ENCODE measurements at regions not wholly inside any gene's neighbourhood (a gene's known extent, or its start where the extent isn't known, plus 50 kb on each side); places are given as distances from the start of the nearest gene placed in this dataset.
"Not testable (repeated sequence)": the region's sequence is repeated elsewhere in the genome, so short reads cannot be mapped to it uniquely, and the experiment has no call there.

DNA sequence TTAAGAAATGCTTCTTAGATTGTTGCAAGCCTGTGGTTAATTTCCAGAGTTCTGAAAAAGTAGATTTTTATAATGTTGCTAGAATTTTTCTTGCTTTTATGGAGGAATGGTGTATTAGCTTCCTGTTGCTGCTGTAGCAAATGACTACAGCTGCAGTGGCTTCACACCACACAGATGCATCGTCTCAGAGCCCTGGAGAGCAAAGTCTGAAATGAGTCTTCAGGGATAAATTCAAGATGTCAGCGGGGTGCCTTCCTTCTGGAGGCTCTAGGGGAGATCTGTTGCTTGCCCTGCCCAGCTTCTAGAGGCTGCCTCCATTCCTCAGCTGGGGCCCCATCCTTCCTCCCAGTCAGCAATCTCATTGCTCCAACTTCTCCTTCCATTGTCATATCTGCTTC lies 187.8 kb downstream of the ZNF516 start:
- no peak for DNase-seq

DNA sequence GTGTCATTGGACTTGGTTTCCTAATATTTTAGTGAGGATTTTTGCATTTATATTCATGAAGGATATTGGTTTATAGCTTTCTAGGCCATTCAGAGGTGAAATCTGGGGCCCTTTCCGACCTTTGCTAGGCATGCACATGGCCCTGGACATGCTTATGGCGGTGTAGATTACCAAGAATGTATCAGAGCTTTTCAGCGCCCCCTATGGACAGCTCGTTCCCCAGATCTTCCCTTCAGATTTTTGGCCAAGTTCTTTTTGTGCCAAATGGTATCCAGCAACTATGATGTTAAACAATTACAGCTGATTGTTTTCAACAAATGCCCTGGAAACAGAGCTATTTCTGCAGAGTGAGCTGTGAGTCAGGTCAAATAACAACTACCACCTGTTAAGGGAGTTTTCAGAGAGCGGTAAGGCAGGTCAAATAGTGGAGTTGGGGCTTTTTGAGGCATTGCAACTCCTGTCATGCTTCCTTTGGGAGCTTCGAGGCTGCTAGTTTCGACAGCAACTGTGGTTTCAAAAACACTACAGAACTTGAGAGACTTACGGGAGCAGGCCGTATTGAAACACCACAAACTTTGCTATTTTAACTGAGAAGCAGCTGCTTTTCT lies 188.3 kb downstream of the ZNF516 start:
- no peak for DNase-seq

DNA sequence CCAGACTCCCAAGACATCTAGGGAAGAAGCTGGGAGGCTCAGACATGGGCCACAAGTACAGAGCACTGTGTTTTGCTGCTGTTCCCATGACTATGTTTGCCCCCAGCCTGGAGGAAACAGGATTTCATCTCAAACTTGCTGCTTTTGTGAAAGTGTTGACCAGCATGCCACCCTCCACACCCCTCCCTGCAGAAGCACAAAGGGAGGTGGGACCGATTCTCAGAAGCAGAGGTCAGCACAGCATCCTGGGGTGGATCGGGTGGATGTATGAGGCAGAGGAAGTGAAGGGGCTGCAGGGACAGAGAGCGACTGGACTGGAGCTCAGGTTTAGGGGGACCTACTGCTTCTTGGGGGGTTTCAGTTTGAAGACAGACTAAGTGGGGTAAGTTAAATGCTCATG lies 209.2 kb downstream of the ZNF516 start:
- DNase-seq = no peak

DNA sequence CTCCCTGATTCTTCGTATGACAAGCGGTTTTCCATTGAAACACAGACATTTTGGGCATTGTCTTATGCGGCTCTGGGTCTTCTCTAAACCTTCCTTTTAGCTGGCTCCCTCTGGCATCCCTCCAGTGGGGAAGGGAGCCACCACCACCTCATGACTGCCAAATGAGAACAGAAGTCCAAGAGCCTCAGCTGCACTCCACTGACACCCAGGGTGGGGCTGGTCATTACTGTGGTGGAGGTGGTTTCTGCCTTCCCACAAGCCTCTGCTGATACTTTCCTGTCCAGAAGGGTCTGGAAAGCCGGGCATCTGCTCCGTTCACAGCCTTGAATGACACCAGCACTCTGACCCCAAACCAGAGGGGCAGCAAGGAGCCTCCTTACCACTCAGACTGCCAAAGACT lies 213.5 kb downstream of the ZNF516 start:
- DNase-seq = no peak

DNA sequence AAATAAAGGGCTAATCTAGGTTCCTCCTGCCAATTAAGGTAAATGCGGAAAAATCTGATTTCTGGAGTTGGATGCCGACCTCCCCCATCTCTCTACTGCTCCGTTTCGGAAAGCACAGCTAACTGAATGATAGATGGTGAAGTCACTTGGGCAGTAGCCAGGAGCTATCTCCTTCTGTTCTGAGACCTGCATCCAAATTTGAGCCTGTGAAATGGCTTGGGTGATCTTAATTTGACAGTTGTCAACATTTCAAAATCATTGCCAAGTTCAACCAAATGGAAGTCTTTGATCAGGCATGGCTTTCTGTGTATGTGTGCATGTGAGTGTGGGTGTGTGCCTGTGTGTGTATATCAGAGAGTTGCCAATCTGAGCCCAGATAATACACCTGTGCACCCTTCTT lies 217.2 kb downstream of the ZNF516 start:
- no peak for DNase-seq

DNA sequence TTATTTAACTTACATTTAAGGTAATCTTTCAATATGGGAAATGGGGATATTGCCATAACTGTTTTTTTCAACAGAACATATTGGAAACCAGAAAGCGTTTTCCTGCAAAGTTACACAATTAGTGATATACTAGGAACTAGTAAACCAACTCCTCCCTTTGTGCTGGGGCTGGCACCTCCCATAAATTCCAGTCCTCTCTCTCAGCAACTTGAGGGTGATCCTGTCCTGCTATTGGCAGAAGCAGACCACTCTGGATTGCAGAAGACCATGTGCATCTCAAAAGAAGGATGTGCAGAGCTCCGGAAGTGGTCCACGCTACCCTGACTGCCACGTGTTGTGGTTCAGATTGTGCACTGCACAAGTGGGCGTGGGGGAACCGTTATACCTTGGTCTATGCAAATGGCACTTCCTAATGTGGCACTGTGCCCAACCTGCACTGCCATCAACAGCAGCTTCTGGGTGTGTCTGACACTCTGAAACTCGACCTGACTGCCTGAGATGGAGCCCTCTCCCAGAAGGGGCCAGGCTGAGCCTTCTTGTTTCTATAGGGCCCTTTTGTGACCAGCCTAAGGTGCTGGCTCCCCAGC lies 219.2 kb downstream of the ZNF516 start:
- no peak for DNase-seq

DNA sequence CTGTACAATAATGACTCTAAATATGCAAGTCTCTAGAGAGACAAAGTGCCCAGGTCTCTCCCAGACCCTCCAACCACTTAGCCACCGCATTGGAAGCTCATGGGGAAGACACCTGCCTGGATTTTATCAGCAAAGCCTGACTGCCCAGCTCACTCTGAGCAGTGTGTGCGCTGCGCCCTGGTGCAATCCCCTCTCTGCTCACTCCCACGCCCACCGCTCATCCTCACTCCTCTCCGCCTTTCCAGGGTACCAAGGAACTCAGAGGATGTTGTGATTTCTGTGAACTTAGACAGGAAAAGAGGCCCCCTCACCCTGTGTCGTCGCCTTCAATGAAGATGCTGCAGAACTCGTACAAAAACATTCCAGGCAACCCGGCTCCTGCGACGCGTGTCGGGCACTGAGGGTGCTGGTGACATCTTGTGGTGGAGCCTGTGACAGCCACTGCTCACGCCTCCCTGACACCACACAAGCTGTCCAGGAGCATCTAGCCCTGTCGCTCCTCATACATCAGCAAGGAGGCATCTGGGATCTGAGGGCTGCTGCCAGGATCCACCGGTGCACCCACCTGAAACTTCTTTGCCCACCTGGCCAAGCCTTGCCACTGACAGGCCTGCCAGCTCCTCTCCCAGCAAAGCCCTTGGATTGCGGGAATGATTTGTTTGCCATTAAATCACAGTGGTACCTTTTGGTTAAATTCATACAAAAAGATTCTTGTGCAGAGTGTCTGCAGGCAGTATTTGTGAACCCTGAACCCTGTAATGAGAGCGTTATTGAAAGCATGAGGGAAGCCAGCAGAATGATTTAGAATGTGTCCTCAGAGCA lies 220.4 kb downstream of the ZNF516 start:
- no peak for DNase-seq

DNA sequence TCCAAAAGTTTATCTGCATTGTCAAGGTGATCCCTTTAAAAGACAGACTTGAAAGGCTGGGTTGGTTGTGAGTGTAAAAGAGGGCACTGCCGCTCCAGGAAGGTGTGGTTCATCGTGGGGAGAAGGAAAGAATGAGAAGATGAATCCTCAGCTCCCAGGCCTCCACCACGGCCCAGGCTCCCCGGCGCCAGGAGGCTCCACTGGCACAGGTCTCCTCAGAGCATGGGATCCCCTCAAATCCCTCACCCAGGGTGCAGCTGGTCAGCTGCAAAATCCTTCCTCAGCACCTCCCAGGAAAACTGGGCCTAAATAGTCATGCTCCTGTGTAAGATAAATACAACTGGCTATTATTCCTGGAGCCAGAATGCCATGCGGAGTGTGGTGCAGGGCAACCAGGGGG lies 221.1 kb downstream of the ZNF516 start:
- no peak for DNase-seq

DNA sequence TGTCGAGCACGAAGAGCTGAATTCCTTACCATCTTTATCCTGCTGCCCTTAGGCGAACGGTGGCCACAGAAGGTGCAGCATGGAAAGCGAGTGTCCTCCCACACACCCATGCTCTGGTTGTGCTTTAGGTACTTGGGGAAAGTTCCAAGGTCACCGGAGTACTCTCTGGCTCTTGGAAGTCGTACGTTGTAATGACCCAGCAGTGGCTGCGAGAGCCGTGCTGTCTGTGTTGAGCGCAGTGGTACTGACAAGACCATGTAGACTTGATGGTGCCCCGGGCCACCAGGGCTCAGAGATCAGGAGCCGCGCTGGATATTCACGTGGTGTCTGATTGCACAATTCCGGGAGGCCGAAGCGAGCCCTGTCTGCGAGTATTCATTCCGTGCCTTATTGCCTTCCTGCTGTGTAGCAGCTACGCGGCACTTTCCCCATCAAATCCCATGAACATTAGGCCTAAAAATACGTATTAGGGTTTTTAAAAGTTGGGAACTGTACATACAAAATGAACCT lies 222.0 kb downstream of the ZNF516 start:
- no peak for DNase-seq

DNA sequence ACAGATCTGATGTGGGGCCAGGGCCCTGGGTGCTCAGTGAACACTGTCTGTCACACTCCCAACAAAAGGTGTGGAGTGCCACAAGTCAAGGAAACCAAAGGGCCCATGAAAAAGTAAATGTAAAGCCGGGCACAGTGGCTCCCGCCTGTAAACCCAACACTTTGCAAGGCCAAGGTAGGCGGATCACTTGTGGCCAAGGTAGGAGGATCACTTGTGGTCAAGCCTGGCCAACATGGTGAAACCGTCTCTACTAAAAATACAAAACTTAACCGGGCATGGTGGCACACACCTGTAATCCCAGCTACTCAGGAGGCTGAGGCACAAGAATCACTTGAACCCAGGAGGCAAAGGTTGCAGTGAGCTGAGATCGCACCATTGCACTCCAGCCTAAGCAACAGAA lies 227.6 kb downstream of the ZNF516 start:
- DNase-seq = not testable (repeated sequence)

DNA sequence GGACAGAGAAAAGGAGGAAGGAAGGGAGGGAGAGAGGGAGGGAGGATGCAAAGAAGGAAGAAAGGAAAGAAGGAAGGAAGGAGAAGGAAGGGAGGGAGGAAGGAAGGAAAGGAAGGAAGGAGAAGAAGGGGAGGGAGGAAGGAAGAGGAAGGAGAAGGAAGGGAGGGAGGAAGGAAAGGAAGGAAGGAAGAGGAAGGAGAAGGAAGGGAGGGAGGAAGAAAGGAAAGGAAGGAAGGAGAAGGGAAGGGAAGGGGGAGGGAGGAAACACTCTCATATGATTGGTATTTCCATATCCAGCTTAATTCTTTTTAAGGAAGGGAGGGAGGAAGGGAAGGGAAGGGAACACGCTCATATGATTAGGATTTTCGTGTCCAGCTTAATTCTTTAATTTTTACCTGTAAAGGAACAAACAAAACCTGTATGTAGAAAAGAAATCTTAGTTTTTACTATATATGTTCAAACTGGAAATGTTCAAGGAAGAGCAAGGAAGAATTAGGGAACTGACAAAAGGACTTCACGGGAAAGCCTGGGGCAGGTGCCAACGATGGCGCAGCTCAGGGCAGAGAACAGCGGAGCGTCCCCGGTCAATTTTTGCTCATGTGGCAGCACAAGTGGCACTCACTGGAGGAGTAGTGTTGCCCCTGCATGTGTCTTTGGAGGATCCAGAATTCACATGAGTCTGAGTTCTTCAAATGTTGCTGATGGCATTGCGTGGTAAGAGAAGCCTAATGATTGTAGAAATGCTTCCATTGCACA lies 228.6 kb downstream of the ZNF516 start:
- DNase-seq = no peak

DNA sequence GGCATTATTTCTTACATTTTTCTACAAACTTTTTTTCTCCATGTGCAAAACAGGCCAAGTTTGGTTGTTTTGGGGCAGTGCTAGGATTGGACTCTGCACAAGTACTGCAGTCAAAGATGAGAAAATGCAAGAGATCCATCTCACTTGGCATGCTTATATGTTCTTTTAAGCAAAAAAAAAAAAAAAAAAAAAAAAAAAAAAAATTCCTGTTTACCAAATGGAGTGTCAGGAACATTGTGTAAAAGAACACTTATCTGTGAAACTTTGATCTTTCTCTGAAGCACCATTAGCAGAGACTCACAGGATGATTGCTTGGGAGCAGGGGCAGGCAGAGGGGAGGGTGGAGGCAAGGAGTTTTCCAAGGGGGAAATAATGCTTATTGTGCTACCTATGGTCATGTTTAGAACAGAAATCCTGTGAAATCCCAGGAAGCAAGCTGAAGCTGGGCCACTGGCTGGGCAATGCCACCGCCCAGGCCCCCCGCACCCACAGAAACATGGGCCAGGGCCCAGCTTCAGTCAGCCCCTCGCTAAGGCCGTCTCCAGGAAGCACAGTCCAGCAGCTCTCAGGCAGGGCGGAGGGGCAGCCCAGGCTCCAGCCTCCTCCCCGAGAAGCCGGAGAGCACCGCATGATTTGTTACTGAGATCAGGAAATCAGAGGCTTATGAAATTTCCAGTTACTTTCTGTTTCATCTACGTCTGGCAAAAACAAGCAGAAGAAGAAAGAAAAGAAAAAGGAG lies 229.4 kb downstream of the ZNF516 start:
- no peak for DNase-seq

DNA sequence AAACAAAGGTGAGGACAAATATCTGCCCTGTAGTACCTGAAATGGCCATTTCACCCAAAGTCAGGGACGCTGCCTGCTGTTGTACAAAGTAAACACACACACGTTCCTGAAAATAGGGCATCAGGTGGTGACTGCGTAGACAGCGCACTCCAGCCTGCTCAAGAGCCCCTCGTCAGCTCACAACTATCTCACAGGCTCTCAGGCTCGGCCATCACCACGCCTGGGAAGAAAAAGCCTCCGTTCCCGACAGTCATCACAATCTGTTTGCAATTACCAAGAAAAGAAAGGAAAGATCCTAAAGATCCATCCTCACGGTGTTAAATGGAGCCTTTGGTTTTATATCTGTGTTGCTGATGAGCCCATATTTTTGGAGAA lies 230.2 kb downstream of the ZNF516 start:
- DNase-seq = no peak

DNA sequence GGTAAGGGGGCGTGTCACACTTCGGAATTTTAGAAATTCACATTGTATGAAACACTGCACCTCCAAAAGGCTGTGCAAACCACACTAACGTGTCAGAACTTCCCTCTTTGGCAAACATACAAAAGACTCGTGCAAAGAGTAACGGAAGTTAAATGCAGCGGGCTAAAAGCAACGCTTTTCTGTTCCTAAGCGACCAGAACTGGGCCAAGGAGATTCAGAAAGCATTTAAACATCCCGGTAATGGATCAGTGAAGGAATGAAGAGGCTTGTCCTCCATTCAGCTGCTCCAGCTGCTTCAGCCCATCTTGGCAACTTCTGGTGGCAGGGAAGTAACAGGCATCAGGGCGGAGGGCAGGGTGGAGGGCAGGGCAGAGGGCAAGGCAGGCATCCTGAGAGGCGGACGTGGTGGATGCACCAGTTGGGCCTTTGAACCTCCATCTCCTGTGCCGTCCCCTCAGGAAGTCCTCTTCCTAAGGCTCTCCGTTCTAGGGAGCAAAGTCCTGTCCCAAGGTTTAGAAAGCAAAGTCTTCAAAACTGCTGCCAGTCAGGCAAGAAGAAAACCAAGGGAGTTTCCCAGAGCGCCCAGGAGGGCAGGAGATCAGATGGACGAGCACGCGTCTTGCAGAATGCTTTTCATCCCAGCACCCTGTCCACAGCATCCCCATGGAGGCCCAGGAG lies 230.7 kb downstream of the ZNF516 start:
- no peak for DNase-seq

DNA sequence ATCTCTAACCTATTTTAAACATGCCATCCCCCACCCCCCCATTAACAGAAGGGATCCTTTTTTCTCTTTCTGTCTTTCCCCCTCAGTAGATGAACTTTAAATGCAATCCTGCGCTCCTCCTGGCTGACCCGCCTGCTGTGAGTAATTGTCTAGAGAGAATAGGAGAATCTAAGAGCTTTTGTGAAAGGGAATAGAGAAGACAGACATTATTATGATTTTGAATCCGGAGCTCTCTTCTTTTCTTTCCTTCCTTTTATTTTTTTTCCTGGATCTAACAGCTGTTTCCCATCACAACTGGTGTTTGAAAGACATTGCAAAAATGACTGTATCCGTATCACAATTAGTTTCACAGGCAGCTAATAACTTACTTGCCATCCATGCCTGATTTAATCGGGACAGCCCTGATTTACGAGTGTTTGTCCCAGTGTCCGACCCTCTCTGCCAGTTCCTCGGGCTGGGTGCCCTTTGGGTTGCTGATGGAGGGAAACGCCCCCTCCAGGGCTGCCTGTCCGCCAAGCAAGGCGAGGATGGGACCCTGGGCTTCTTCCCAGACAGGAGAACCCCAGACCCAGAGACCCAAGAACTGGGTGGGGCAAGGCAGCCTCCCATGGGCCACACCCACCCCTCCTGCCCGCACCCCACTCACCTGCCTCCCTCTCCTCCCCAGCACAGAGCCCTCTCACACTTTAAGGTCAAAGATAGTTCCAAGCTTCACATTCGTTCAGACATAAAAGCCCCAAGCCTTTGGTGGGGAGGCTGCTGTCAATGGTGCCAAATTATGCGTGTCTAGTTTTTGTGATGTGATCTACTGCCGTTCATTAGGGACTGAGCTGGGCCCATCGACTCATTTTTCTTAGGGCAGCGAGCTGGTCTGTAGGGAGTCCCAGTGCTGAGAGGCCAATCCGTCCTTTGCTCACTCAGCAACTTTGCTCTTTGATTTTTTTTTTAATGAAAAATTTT lies 231.7 kb downstream of the ZNF516 start:
- no peak for DNase-seq

DNA sequence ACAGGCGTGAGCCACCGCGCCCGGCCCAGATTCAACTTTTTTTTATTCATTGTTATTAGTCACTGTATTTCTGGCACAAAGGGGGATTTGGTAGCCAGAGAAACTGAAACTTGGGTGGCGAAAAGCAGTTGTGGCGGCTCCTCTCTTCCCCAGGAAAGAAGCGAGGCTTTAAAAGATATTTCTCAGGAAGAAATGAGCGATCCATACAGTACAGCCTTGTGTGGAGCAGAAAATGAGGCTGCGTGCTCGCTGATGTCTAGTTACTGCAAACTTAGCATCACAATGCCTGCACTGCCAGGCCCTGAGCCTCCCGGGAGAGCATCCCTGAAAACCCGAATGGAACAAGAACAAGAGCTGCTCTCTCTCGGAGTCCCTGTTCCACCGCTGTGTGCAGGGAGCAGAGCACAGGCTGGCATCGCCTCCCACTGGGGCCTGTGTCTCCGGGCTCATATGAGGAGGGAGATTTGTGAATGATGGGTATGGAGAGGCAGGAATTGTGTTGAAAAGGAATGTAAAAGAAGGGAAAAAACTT lies 234.0 kb downstream of the ZNF516 start:
- no peak for DNase-seq

DNA sequence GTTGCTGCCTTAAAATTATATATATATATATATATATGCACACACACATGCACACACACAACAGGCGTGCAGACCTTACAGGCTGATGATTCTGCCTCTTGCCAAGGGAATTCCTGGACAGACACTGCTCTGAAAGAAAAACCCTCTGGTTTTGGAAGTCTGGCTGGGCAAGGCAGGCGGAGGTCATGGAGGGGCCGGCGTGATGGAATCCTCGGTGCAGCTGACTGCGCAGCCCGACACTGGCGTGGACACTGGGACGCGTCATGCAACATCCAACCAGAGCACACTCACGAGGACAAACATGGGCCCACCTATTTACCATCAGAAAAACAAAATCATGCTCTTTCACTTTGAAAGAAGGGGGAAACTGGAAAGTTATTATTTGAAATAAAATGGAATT lies 235.3 kb downstream of the ZNF516 start:
- no peak for DNase-seq

DNA sequence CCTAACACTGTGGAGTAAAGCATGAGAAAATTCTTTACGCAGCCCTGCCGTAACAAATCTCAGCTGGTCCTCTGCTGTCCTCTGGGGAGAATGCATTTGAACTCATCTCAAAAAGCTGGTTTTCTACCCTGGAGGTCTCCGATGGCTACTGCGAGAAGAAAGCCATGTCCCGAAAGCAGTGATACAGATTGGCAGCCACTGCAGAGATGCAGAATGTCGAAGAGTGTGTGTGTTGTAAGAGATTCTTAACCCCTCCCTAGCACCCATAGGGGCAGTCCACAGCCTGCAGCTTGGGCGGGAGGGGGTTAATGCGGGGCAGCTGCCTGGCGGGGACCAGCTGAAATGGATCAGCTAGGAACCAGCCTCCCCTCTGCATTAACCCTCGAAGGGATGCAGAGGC lies 235.9 kb downstream of the ZNF516 start:
- no peak for DNase-seq

DNA sequence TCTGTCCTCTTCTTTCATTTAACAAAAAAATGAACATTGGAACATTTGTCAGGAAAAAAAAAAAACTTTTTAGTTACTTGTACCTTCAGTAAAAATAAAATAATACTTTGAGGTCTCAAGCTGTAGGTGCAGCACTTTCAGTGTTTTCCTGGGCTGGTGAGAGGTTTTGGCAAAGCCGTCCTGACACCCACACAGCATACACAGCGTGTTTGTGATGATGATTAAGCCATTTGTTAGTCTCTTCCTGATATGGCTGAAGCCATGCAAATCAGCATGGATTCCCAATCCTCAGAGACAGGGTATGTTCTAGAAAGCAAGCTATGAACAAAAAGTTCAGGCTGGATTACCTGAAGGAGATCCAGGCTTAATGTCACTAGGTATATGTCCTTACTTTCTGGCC lies 236.8 kb downstream of the ZNF516 start:
- DNase-seq = no peak

DNA sequence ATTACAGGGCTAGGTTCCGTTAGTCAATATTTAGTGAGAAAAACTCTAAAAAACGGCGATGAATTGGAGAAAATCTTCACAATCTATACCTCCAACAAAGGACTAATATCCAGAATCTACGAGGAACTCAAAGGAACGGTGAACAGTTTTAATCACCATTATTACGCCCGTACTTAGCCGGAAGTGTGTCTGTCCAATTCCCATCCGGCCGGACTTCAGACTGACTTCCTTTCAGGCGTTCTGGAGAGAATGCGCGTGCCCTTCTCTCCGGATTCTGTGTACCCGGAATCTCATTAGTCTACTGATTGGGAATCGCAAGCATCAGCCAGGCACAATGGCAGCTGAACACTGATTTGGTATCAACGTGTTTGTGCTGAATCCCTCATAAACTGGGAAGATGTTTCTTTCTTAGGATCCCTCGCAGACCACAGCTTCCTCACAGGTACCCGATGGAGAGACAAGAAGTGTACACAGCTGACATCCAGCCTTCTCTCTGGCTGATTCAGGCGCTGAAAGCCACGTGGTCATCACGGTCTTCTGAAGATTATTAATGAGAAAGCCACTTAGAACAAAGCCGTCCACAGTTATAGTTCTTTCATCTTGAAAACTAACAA lies 239.9 kb downstream of the ZNF516 start:
- no peak for DNase-seq
